Liver (tissue), 3 donors: ENCODE measurements at regions not wholly inside any gene's neighbourhood (a gene's known extent, or its start where the extent isn't known, plus 50 kb on each side); places are given as distances from the start of the nearest gene placed in this dataset.

Experiments
- JUND ChIP-seq, 2 donors: IDR thresholded peaks; 2 replicates each; pipeline ENCODE4 v1.6.1; 2016; ENCODE audit warnings: antibody characterized with exemption in 2 of 2
- TF ChIP-seq, protein P1 (sequence below): IDR thresholded peaks from 2 replicates; pipeline ENCODE4 v1.6.1; 2016; ENCODE audit warnings: antibody characterized with exemption
- TF ChIP-seq, protein P2 (sequence below): IDR thresholded peaks from 2 replicates; pipeline ENCODE4 v1.6.1; 2016; ENCODE audit warnings: antibody characterized with exemption, mild to moderate bottlenecking
- TF ChIP-seq, protein P3 (sequence below): fragments of 150-350 bp; IDR thresholded peaks from 2 replicates; pipeline ENCODE4 v1.5.1; 2017; ENCODE audit warnings: improper control_type of control experiment, low read depth, low read length; ENCODE audit not compliant: missing input control
- donor health status: healthy.
- donor health status: healthy.

DNA sequence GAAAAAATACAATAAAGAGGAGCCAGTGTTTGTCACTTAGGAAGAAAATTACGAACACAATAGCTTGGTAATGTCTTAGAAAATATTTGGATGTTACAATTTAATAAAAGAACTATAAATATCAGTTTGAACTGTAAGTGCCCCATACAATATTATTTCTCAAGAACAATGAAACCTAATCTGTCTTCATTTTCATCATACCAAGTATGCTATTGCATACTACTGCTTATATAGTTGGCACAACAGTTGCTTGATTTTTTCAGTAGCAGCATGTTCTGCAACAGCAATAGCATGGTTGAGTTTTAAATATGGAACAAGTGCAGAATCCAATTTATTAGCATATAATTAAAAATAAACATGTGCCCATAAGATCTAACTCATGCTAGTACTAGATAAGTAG lies 564.6 kb downstream of the C12orf50 start:
- TF ChIP-seq JUND (IDR thresholded peaks at IDR 0.05): no peak
- TF ChIP-seq, protein P1, sequence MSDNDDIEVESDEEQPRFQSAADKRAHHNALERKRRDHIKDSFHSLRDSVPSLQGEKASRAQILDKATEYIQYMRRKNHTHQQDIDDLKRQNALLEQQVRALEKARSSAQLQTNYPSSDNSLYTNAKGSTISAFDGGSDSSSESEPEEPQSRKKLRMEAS: no peak
- TF ChIP-seq, protein P2, sequence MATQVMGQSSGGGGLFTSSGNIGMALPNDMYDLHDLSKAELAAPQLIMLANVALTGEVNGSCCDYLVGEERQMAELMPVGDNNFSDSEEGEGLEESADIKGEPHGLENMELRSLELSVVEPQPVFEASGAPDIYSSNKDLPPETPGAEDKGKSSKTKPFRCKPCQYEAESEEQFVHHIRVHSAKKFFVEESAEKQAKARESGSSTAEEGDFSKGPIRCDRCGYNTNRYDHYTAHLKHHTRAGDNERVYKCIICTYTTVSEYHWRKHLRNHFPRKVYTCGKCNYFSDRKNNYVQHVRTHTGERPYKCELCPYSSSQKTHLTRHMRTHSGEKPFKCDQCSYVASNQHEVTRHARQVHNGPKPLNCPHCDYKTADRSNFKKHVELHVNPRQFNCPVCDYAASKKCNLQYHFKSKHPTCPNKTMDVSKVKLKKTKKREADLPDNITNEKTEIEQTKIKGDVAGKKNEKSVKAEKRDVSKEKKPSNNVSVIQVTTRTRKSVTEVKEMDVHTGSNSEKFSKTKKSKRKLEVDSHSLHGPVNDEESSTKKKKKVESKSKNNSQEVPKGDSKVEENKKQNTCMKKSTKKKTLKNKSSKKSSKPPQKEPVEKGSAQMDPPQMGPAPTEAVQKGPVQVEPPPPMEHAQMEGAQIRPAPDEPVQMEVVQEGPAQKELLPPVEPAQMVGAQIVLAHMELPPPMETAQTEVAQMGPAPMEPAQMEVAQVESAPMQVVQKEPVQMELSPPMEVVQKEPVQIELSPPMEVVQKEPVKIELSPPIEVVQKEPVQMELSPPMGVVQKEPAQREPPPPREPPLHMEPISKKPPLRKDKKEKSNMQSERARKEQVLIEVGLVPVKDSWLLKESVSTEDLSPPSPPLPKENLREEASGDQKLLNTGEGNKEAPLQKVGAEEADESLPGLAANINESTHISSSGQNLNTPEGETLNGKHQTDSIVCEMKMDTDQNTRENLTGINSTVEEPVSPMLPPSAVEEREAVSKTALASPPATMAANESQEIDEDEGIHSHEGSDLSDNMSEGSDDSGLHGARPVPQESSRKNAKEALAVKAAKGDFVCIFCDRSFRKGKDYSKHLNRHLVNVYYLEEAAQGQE: no peak
- TF ChIP-seq, protein P3, sequence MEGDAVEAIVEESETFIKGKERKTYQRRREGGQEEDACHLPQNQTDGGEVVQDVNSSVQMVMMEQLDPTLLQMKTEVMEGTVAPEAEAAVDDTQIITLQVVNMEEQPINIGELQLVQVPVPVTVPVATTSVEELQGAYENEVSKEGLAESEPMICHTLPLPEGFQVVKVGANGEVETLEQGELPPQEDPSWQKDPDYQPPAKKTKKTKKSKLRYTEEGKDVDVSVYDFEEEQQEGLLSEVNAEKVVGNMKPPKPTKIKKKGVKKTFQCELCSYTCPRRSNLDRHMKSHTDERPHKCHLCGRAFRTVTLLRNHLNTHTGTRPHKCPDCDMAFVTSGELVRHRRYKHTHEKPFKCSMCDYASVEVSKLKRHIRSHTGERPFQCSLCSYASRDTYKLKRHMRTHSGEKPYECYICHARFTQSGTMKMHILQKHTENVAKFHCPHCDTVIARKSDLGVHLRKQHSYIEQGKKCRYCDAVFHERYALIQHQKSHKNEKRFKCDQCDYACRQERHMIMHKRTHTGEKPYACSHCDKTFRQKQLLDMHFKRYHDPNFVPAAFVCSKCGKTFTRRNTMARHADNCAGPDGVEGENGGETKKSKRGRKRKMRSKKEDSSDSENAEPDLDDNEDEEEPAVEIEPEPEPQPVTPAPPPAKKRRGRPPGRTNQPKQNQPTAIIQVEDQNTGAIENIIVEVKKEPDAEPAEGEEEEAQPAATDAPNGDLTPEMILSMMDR: no peak
